ENCODE measurements at regions not wholly inside any gene's neighbourhood (a gene's known extent, or its start where the extent isn't known, plus 50 kb on each side); places are given as distances from the start of the nearest gene placed in this dataset.

GRCh38 chr4:112876316-112876715 is 173.1 kb upstream of the ANK2 start:
- no peak overlapping the region for H3K14ac ChIP-seq (replicated peaks; ENCODE audit: low read depth, low read length)
- H2AK9ac ChIP-seq (replicated peaks; ENCODE audit: low read depth, low read length, poor library complexity): no peak overlapping the region
- WGBS, 2 experiments (ENCODE audit: extremely low coverage in 2 of 2, insufficient read length in 1 of 2): 100% methylated on average over 1 of the region's 2 CpGs; no CpG with 5 or more reads in 1 of the 2 experiments
- no peak overlapping the region for H3K4me3 ChIP-seq (ENCODE audit: insufficient read depth, low read depth, low read length)
- H2BK20ac ChIP-seq (ENCODE audit: low read depth, low read length): no peak overlapping the region
- no peak overlapping the region for H3K4me2 ChIP-seq (ENCODE audit: low read depth, low read length)
- H4K8ac ChIP-seq (ENCODE audit: low read depth in 2 of 2, low read length in 2 of 2): no peak overlapping the region
- CTCF ChIA-PET: interaction anchor here (0.7 kb wide), 1 partner anchor 12 kb away, joined by 4 read pairs; no protein-coding TSS in a partner anchor
- no peak overlapping the region for H3K23ac ChIP-seq (ENCODE audit: low read depth, low read length)
- H3K56ac ChIP-seq (ENCODE audit: extremely low read depth, insufficient read depth, low read length): no peak overlapping the region
- H4K20me1 ChIP-seq (ENCODE audit: insufficient read depth, low read length): no peaks in the 10 kb centered on the region
- no peak overlapping the region for H2BK5ac ChIP-seq (ENCODE audit: low read depth, low read length, poor library complexity, severe bottlenecking)
- H3K79me1 ChIP-seq (ENCODE audit: low read depth in 1 of 2, low read length in 2 of 2): no peaks in the 10 kb centered on the region
- dilution Hi-C loops (cut with HindIII; ENCODE audit: low sequenced_read_pairs, unreplicated experiment): no loop called here
- no peak for TF ChIP-seq BHLHE40 (IDR thresholded peaks at IDR 0.05; ENCODE audit: low read depth, low read length)
- no peak for TF ChIP-seq SMC3 (IDR thresholded peaks at IDR 0.05; ENCODE audit: low read depth, low read length)
- TF ChIP-seq USF2 (IDR thresholded peaks at IDR 0.05; ENCODE audit: low read depth, low read length): no peak
- TF ChIP-seq MAFK (IDR thresholded peaks at IDR 0.05; ENCODE audit: low read depth, low read length): no peak
- TF ChIP-seq, protein P1, sequence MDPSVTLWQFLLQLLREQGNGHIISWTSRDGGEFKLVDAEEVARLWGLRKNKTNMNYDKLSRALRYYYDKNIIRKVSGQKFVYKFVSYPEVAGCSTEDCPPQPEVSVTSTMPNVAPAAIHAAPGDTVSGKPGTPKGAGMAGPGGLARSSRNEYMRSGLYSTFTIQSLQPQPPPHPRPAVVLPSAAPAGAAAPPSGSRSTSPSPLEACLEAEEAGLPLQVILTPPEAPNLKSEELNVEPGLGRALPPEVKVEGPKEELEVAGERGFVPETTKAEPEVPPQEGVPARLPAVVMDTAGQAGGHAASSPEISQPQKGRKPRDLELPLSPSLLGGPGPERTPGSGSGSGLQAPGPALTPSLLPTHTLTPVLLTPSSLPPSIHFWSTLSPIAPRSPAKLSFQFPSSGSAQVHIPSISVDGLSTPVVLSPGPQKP (IDR thresholded peaks at IDR 0.05; ENCODE audit: borderline replicate concordance, low read depth, low read length): no peak
- TF ChIP-seq RCOR1 (IDR thresholded peaks at IDR 0.05; ENCODE audit: insufficient replicate concordance, low read length): no peak
- no peak for TF ChIP-seq CHD1 (IDR thresholded peaks at IDR 0.05; ENCODE audit: low read depth, low read length)
- no peak for TF ChIP-seq RFX5 (IDR thresholded peaks at IDR 0.05; ENCODE audit: low read depth, low read length)
- TF ChIP-seq MAZ (IDR thresholded peaks at IDR 0.05; ENCODE audit: borderline replicate concordance, low read depth, low read length): no peak
- TF ChIP-seq MXI1 (IDR thresholded peaks at IDR 0.05; ENCODE audit: borderline replicate concordance, low read depth, low read length): no peak
- TF ChIP-seq POLR2A (IDR thresholded peaks at IDR 0.05; ENCODE audit: low read depth, low read length): no peak
- no peak for TF ChIP-seq NFE2L2 (IDR thresholded peaks at IDR 0.05; ENCODE audit: low read depth, low read length)
- TF ChIP-seq CEBPB (IDR thresholded peaks at IDR 0.05; ENCODE audit: low read depth, low read length): no peak
- no peaks in the 10 kb centered on the region for H3K36me3 ChIP-seq (ENCODE audit: control insufficient read depth, insufficient read depth, low read length)
- in situ Hi-C loops (cut with MboI; ENCODE audit: low sequenced_read_pairs): no loop called here
- POLR2A ChIA-PET (ENCODE audit: unreplicated experiment): no interaction called here
- H2AK5ac ChIP-seq (ENCODE audit: low read depth, low read length): no peak overlapping the region
- no peaks in the 10 kb centered on the region for H3K4me1 ChIP-seq (ENCODE audit: control insufficient read depth, insufficient read depth, low read length)
- intact Hi-C loops (cut with micrococcal nuclease): no loop called here
- no peak overlapping the region for H3K9ac ChIP-seq (ENCODE audit: low read depth, low read length)
- H3K9me1 ChIP-seq (ENCODE audit: insufficient read depth, low read length): no peaks in the 10 kb centered on the region
- ATAC-seq (ENCODE audit: low read depth) (no peak), DNase-seq (no peak)
- no peak overlapping the region for H3K4ac ChIP-seq (ENCODE audit: low read depth, low read length)
- H2BK15ac ChIP-seq (ENCODE audit: low read depth, low read length): no peak overlapping the region
- no peak overlapping the region for H2BK120ac ChIP-seq (ENCODE audit: low read depth, low read length)
- no peak overlapping the region for H2AFZ ChIP-seq (replicated peaks; ENCODE audit: low read length, poor library complexity)
- no TSS peak for BruUV-seq (replicated peaks)
- H4K91ac ChIP-seq (ENCODE audit: insufficient read depth, low read depth, low read length): no peak overlapping the region
- H3K27ac ChIP-seq (ENCODE audit: insufficient read depth, low read length): no peak overlapping the region
- no peaks in the 10 kb centered on the region for H3K9me3 ChIP-seq (ENCODE audit: control insufficient read depth, insufficient read depth, low read length)
- H4K5ac ChIP-seq (ENCODE audit: low read depth, low read length): no peak overlapping the region
- H3K18ac ChIP-seq (ENCODE audit: low read depth, low read length): no peak overlapping the region
- no peaks in the 10 kb centered on the region for H3K27me3 ChIP-seq (ENCODE audit: control insufficient read depth, insufficient read depth, low read length)

Data from IMR-90 (cell line).